K562 (cell line): ENCODE measurements at regions not wholly inside any gene's neighbourhood (a gene's known extent, or its start where the extent isn't known, plus 50 kb on each side); places are given as distances from the start of the nearest gene placed in this dataset.

Experiments used
- ARID1B ChIP-seq: fragments of 450-650 bp; IDR thresholded peaks from 2 replicates; pipeline ENCODE4 v1.6.1; 2016; ENCODE audit warnings: antibody characterized with exemption, mild to moderate bottlenecking, inconsistent platforms
- COPS2 ChIP-seq: fragments of 450-650 bp; conservative IDR thresholded peaks from 2 replicates; pipeline ENCODE4 v1.6.1; 2016; ENCODE audit warnings: mild to moderate bottlenecking, moderate library complexity
- CSDE1 ChIP-seq, 2 experiments: fragments of 450-650 bp; IDR thresholded peaks; 2 replicates each; pipeline ENCODE4 v1.6.1; 2016; ENCODE audit warnings: mild to moderate bottlenecking in 1 of 2
- HMG20A ChIP-seq: fragments of 450-650 bp; formaldehyde crosslinking; conservative IDR thresholded peaks from 2 replicates; pipeline ENCODE4 v1.4.0; 2020; ENCODE audit warnings: mild to moderate bottlenecking, mixed read lengths
- NFE2 ChIP-seq: IDR thresholded peaks from 2 replicates; pipeline ENCODE4 v1.6.1; 2014; ENCODE audit warnings: antibody characterized with exemption, low read depth
- SNRNP70 ChIP-seq: fragments of 200-400 bp; formaldehyde crosslinking; optimal IDR thresholded peaks from 2 replicates; pipeline ENCODE3; 2017; ENCODE audit warnings: low read depth, low read length
- ZKSCAN8 ChIP-seq: fragments of 200-800 bp; sonication (Bioruptor generic); IDR thresholded peaks from 2 replicates; pipeline ENCODE4 v1.6.1; 2016; ENCODE audit warnings: missing genetic modification characterization, missing compliant biosample characterization
- TF ChIP-seq, protein P1 (sequence below), 2 experiments: fragments of 200-800 bp in 1 of 2; sonication (Bioruptor generic) in 1 of 2; sonication (generic) in 1 of 2; formaldehyde crosslinking in 1 of 2; IDR thresholded peaks in 1 of 2; conservative IDR thresholded peaks in 1 of 2; 2 replicates each; pipeline versions ENCODE4 v1.5.0 to v1.6.1; 2016 to 2020; ENCODE audit warnings: missing compliant biosample characterization in 1 of 2, missing genetic modification characterization in 1 of 2, missing genetic modification reagents in 1 of 2
- TF ChIP-seq, protein P2 (sequence below): sonication (generic); formaldehyde crosslinking; IDR thresholded peaks from 2 replicates; pipeline ENCODE4 v1.8.0; 2022; ENCODE audit warnings: missing genetic modification reagents, mild to moderate bottlenecking, borderline replicate concordance

DNA sequence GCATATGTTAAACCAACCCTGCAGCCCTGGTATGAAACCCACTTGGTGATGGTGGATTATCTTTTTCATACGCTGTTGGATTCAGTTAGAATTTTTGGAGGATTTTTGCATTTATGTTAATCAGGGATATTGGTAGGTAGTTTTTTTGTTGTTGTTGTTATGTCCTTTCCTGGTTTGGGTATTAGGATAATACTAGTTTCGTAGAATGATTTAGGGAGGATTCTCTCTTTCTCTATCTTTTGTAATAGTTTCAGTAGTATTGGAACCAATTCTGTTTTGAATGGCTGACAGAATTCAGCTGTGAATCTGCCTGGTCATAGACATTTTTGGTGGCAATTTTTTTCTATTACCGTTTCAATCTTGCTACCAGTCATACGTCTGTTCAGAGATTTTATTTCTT lies 305.4 kb downstream of the IDS start (continued):
- TF ChIP-seq, protein P1, sequence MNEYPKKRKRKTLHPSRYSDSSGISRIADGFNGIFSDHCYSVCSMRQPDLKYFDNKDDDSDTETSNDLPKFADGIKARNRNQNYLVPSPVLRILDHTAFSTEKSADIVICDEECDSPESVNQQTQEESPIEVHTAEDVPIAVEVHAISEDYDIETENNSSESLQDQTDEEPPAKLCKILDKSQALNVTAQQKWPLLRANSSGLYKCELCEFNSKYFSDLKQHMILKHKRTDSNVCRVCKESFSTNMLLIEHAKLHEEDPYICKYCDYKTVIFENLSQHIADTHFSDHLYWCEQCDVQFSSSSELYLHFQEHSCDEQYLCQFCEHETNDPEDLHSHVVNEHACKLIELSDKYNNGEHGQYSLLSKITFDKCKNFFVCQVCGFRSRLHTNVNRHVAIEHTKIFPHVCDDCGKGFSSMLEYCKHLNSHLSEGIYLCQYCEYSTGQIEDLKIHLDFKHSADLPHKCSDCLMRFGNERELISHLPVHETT (CRISPR knock-in tag; conservative IDR thresholded peaks at IDR 0.05 in 1 of 2, IDR thresholded peaks at IDR 0.05 in 1 of 2): no peak
- no peak for TF ChIP-seq HMG20A (CRISPR knock-in tag)
- no peak for TF ChIP-seq SNRNP70
- TF ChIP-seq CSDE1 (IDR thresholded peaks at IDR 0.05): no peak
- TF ChIP-seq ARID1B: no peak
- no peak for TF ChIP-seq COPS2
- TF ChIP-seq, protein P2, sequence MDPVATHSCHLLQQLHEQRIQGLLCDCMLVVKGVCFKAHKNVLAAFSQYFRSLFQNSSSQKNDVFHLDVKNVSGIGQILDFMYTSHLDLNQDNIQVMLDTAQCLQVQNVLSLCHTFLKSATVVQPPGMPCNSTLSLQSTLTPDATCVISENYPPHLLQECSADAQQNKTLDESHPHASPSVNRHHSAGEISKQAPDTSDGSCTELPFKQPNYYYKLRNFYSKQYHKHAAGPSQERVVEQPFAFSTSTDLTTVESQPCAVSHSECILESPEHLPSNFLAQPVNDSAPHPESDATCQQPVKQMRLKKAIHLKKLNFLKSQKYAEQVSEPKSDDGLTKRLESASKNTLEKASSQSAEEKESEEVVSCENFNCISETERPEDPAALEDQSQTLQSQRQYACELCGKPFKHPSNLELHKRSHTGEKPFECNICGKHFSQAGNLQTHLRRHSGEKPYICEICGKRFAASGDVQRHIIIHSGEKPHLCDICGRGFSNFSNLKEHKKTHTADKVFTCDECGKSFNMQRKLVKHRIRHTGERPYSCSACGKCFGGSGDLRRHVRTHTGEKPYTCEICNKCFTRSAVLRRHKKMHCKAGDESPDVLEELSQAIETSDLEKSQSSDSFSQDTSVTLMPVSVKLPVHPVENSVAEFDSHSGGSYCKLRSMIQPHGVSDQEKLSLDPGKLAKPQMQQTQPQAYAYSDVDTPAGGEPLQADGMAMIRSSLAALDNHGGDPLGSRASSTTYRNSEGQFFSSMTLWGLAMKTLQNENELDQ: no peak
- TF ChIP-seq ZKSCAN8 (CRISPR knock-in tag): no peak
- no peak for TF ChIP-seq NFE2
